GM12865 (cell line): ENCODE measurements at regions not wholly inside any gene's neighbourhood (a gene's known extent, or its start where the extent isn't known, plus 50 kb on each side); places are given as distances from the start of the nearest gene placed in this dataset.

ENCODE experiments used
- DNase-seq: peaks from one replicate; pipeline ENCODE4 v3.0.0; 2010; ENCODE audit warnings: low read depth
- H3K4me3 ChIP-seq: 2 replicates; pipeline ENCODE4 v1.5.1; 2011; ENCODE audit warnings: mild to moderate bottlenecking, low read depth, low read length, control low read depth
- TF ChIP-seq, protein P1 (sequence below): IDR thresholded peaks from 2 replicates; pipeline ENCODE4 v1.5.1; 2011; ENCODE audit warnings: low read length, control low read depth, low read depth, inconsistent platforms; ENCODE audit not compliant: insufficient read depth; ENCODE audit errors: missing control alignments

DNA sequence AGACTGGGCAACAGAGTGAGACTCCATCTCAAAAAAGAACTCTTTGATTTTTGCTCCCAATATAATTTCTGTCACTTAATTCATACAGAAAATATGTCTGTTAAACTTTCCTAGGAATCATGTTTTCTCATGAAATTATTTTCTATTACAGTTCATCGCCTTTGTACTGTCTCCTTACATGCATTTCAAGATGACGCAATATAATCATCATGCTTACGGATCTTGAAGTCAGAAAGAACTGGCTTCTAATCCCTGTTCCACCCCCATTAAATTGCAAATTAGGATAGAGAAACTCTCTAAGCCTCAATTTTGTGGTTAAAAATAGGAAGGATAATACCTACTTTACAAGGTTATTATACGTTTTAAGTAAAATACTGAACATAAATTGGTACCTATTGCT, 467.6 kb upstream of the SMIM21 start:
- DNase-seq, result no peak
- no peak overlapping the region for H3K4me3 ChIP-seq
- TF ChIP-seq, protein P1, sequence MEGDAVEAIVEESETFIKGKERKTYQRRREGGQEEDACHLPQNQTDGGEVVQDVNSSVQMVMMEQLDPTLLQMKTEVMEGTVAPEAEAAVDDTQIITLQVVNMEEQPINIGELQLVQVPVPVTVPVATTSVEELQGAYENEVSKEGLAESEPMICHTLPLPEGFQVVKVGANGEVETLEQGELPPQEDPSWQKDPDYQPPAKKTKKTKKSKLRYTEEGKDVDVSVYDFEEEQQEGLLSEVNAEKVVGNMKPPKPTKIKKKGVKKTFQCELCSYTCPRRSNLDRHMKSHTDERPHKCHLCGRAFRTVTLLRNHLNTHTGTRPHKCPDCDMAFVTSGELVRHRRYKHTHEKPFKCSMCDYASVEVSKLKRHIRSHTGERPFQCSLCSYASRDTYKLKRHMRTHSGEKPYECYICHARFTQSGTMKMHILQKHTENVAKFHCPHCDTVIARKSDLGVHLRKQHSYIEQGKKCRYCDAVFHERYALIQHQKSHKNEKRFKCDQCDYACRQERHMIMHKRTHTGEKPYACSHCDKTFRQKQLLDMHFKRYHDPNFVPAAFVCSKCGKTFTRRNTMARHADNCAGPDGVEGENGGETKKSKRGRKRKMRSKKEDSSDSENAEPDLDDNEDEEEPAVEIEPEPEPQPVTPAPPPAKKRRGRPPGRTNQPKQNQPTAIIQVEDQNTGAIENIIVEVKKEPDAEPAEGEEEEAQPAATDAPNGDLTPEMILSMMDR, result no peak

GRCh38 chr18:75884728-75885127, 457.2 kb upstream of the SMIM21 start:
- TF ChIP-seq, protein P1, result no peak
- no peak overlapping the region for H3K4me3 ChIP-seq
- DNase-seq, result no peak

DNA sequence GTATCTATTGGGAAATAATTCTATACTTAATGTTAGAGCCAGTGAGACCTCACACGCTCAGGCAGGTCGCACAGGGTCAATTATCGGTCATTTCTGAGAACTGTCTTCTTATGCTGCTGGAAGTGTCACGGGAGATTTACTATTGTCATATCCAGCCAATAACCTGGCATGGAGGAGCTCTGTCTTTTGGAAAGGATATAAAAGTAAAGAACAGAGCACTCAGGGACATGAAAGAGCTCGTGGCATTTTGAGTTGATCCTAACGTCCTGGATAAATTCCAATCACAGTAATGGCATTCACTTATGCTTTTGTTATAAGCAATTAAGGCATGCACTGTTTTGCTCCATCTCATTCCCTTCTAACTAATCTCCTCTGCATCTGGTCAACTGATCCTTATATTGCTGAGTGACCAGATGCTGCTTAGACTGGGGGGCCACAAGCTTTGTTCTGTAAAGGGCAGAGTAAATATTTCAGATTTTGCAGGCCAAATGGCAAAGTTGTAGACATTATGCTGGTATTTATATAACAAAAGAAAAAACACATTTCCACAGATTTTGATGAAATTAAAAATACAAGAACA, 453.5 kb upstream of the SMIM21 start:
- no peak overlapping the region for H3K4me3 ChIP-seq
- DNase-seq, result no peak
- TF ChIP-seq, protein P1, result no peak

- TF ChIP-seq, protein P1, result no peak
- H3K4me3 ChIP-seq, result no peak overlapping the region
- no peak for DNase-seq
Measured at GRCh38 chr18:75880266-75880665, 452.8 kb upstream of the SMIM21 start.

- no peak for DNase-seq
- H3K4me3 ChIP-seq, result no peak overlapping the region
- TF ChIP-seq, protein P1, result no peak
Measured at GRCh38 chr18:75879196-75879595, 451.7 kb upstream of the SMIM21 start.

DNA sequence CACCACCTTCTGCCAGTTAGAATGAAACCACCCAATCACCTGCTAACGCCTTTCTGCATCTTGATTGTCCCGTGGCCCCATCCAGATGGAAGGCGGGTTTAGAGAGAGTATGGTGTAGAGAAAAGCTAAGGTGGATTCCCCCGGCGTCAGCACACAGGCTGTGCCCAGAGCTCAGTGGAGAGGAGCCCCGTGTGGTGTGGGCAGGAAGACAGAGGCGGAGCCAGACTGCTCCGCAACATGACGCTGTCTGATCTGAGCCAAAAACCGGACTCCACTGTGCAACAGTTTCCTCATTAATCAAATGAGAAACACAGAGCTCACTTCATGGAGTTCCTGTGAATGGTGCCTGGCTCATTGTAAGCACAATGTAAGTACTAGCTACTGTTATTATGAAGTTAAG, 448.1 kb upstream of the SMIM21 start:
- TF ChIP-seq, protein P1, result no peak
- no peak for DNase-seq
- no peak overlapping the region for H3K4me3 ChIP-seq

GRCh38 chr18:75874401-75875089, 447.0 kb upstream of the SMIM21 start:
- DNase-seq, result no peak
- H3K4me3 ChIP-seq, result no peak overlapping the region
- TF ChIP-seq, protein P1, result no peak
